SU-DHL-6 (cell line): ENCODE measurements at regions not wholly inside any gene's neighbourhood (a gene's known extent, or its start where the extent isn't known, plus 50 kb on each side); places are given as distances from the start of the nearest gene placed in this dataset.

Experiments
- H2AFZ ChIP-seq: fragments of 200-600 bp; sonication (generic); 2 replicates; pipeline ENCODE4 v1.6.1; 2014; ENCODE audit warnings: low read depth, mild to moderate bottlenecking, moderate library complexity, mixed read lengths, antibody characterized with exemption, low read length; ENCODE audit not compliant: severe bottlenecking
- H3F3A ChIP-seq: fragments of 200-600 bp; shearing (Covaris generic); 2 replicates; pipeline ENCODE4 v1.6.0; 2016; ENCODE audit warnings: antibody characterized with exemption, mild to moderate bottlenecking; ENCODE audit not compliant: insufficient read depth
- H3K27ac ChIP-seq: fragments of 200-600 bp; sonication (generic); 2 replicates; pipeline ENCODE4 v1.5.1; 2016; ENCODE audit warnings: low read depth, mild to moderate bottlenecking, low read length, moderate library complexity, mixed read lengths
- H3K27me3 ChIP-seq: fragments of 200-600 bp; sonication (generic), shearing (Covaris generic); 2 replicates; pipeline ENCODE4 v1.6.0; 2014; ENCODE audit warnings: mild to moderate bottlenecking, low read length
- H3K36me3 ChIP-seq: fragments of 200-600 bp; sonication (generic); 2 replicates; pipeline ENCODE4 v1.6.1; 2014; ENCODE audit warnings: mild to moderate bottlenecking, low read length, mixed read lengths
- H3K4me2 ChIP-seq: fragments of 300-600, 200-600 bp; shearing (Covaris generic), sonication (generic); 2 replicates; pipeline ENCODE4 v1.6.0; 2014; ENCODE audit warnings: low read length, low read depth, mild to moderate bottlenecking; ENCODE audit not compliant: poor library complexity, severe bottlenecking
- H3K4me3 ChIP-seq: fragments of 200-600 bp; sonication (generic); 2 replicates; pipeline ENCODE4 v1.5.1; 2014; ENCODE audit warnings: antibody characterized with exemption, low read length, mild to moderate bottlenecking, mixed read lengths; ENCODE audit not compliant: insufficient read depth, poor library complexity, severe bottlenecking
- H3K79me2 ChIP-seq: fragments of 200-600 bp; sonication (generic); 2 replicates; pipeline ENCODE4 v1.6.1; 2014; ENCODE audit warnings: mild to moderate bottlenecking, low read length, moderate library complexity; ENCODE audit not compliant: insufficient read depth
- H3K9ac ChIP-seq: fragments of 200-600 bp; sonication (generic); 2 replicates; pipeline ENCODE4 v1.7.0; 2014; ENCODE audit warnings: mild to moderate bottlenecking, low read length
- H3K9me2 ChIP-seq: fragments of 200-600 bp; sonication (generic); replicated peaks from 2 replicates; pipeline ENCODE4 v1.6.1; 2014; ENCODE audit warnings: low read length; ENCODE audit not compliant: insufficient read depth
- H3K9me3 ChIP-seq: fragments of 200-600 bp; sonication (generic); 2 replicates; pipeline ENCODE4 v1.6.1; 2014; ENCODE audit warnings: low read length, mixed read lengths; ENCODE audit not compliant: insufficient read depth
- H4K20me1 ChIP-seq: fragments of 200-600 bp; sonication (generic); 2 replicates; pipeline ENCODE4 v1.6.1; 2014; ENCODE audit warnings: low read depth, mild to moderate bottlenecking, antibody characterized with exemption, low read length, moderate library complexity, mixed read lengths
- CTCF ChIP-seq: fragments of 200-600 bp; sonication (generic); IDR thresholded peaks from one replicate; pipeline ENCODE4 v1.5.1; 2017; ENCODE audit warnings: antibody characterized with exemption, mild to moderate bottlenecking, low read length, moderate library complexity; ENCODE audit not compliant: insufficient read depth, poor library complexity, severe bottlenecking
- EZH2phosphoT487 ChIP-seq: fragments of 200-600 bp; sonication (generic), shearing (Covaris generic); conservative IDR thresholded peaks from 2 replicates; pipeline ENCODE4 v1.6.1; 2018; ENCODE audit warnings: mild to moderate bottlenecking, antibody characterized with exemption, low read length, moderate library complexity, mixed read lengths

- TF ChIP-seq EZH2phosphoT487, result no peak
- TF ChIP-seq CTCF, result no peak
- no peaks in the 10 kb centered on the region for H3K9me2 ChIP-seq
- H3K79me2 ChIP-seq, result no peaks in the 10 kb centered on the region
- no peaks in the 10 kb centered on the region for H3K27me3 ChIP-seq
- no peaks in the 10 kb centered on the region for H3F3A ChIP-seq
- no peak overlapping the region for H3K9ac ChIP-seq
- H4K20me1 ChIP-seq, result no peaks in the 10 kb centered on the region
- no peak overlapping the region for H2AFZ ChIP-seq
- no peak overlapping the region for H3K4me3 ChIP-seq
- H3K36me3 ChIP-seq, result no peaks in the 10 kb centered on the region
- no peaks in the 10 kb centered on the region for H3K9me3 ChIP-seq
- no peak overlapping the region for H3K27ac ChIP-seq
- H3K4me2 ChIP-seq, result no peak overlapping the region
Observed at GRCh38 chr5:40356248-40356647, 323.5 kb upstream of the PTGER4 start.

GRCh38 chr5:40355846-40356245 lies 323.9 kb upstream of the PTGER4 start:
- TF ChIP-seq EZH2phosphoT487, result no peak
- TF ChIP-seq CTCF, result no peak

DNA sequence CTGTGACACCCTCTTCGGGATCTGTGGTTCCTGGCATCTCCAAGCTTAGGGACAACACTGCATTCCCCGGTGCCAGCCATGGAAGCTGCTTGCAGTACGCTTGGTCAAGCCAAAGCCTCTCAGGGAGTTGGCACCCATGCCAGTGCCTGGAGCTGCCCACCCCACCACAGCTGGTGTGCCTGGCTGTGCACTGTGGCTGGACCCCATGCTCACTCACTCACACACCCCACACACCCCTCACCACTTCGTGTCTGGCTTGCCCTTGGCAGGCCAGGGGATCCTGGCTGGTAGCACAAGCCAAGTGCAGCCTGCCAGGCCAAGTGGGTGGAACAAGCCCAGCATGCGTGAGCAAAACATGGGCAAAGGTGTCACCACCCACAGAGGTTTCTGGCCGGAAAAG lies 324.5 kb upstream of the PTGER4 start:
- no peaks in the 10 kb centered on the region for H3F3A ChIP-seq
- H3K9me3 ChIP-seq, result no peaks in the 10 kb centered on the region
- H3K4me3 ChIP-seq, result no peak overlapping the region
- H4K20me1 ChIP-seq, result no peaks in the 10 kb centered on the region
- no peak overlapping the region for H3K9ac ChIP-seq
- TF ChIP-seq CTCF (no peak), EZH2phosphoT487 (no peak)
- H2AFZ ChIP-seq, result no peak overlapping the region
- H3K79me2 ChIP-seq, result no peaks in the 10 kb centered on the region
- H3K9me2 ChIP-seq, result no peaks in the 10 kb centered on the region
- H3K4me2 ChIP-seq, result no peak overlapping the region
- H3K36me3 ChIP-seq, result no peaks in the 10 kb centered on the region
- H3K27me3 ChIP-seq, result no peaks in the 10 kb centered on the region
- H3K27ac ChIP-seq, result no peak overlapping the region

More at GRCh38 chr5:40355846-40356245, 323.9 kb upstream of the PTGER4 start:
- Histone ChIP-seq H3K4me3 (no peak overlapping the region), H3K36me3 (no peaks in the 10 kb centered on the region), H3K27ac (no peak overlapping the region), H3F3A (no peaks in the 10 kb centered on the region), H3K9me2 (no peaks in the 10 kb centered on the region), H3K9me3 (no peaks in the 10 kb centered on the region), H3K4me2 (no peak overlapping the region), H3K79me2 (no peaks in the 10 kb centered on the region), H3K9ac (no peak overlapping the region), H2AFZ (no peak overlapping the region), H4K20me1 (no peaks in the 10 kb centered on the region), H3K27me3 (no peaks in the 10 kb centered on the region)

DNA sequence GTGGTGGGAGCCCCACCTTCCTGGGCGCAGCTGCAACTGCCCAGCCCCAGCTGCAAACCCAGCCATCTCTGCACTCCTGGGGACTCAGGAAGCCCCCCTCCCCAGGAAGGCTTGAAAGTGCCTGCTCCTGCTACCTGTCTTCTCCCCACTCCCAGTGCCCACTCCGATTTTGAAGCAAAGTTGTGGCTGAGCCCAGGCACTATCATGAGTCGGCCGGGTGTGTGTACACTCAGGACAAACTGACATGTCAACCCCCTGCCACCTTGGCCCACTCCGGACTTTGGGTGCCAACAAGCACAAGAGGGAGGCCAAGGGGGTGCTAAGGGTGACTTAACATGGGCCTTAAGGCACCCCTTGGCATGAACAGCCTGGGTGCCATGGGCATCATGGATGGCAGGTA lies 325.5 kb upstream of the PTGER4 start:
- Histone ChIP-seq H3K27ac (no peak overlapping the region), H3K4me3 (no peak overlapping the region), H2AFZ (no peak overlapping the region), H3K27me3 (no peaks in the 10 kb centered on the region), H4K20me1 (no peaks in the 10 kb centered on the region), H3K9me2 (no peaks in the 10 kb centered on the region), H3K4me2 (no peak overlapping the region), H3K9me3 (no peaks in the 10 kb centered on the region), H3K36me3 (no peaks in the 10 kb centered on the region), H3K79me2 (no peaks in the 10 kb centered on the region), H3K9ac (no peak overlapping the region), H3F3A (no peaks in the 10 kb centered on the region)
- TF ChIP-seq CTCF (no peak), EZH2phosphoT487 (no peak)
